HS-27A (cell line): ENCODE measurements at regions not wholly inside any gene's neighbourhood (a gene's known extent, or its start where the extent isn't known, plus 50 kb on each side); places are given as distances from the start of the nearest gene placed in this dataset.

Experiments
- DNase-seq: peaks from one replicate; pipeline ENCODE4 v3.0.0-alpha.2; 2012; ENCODE audit warnings: low read depth, missing footprints

- no peak for DNase-seq
These were observed 191.7 kb upstream of the TCF21 start for GRCh38 chr6:133697185-133697584.

GRCh38 chr6:133697666-133698065 lies 191.2 kb upstream of the TCF21 start:
- DNase-seq, result no peak

- no peak for DNase-seq
These were observed 190.6 kb upstream of the TCF21 start for GRCh38 chr6:133698272-133698671.

GRCh38 chr6:133699741-133700385 lies 189.1 kb upstream of the TCF21 start:
- DNase-seq, result no peak

GRCh38 chr6:133701633-133702331 lies 187.1 kb upstream of the TCF21 start:
- peak; percentile 41 for DNase-seq

DNA sequence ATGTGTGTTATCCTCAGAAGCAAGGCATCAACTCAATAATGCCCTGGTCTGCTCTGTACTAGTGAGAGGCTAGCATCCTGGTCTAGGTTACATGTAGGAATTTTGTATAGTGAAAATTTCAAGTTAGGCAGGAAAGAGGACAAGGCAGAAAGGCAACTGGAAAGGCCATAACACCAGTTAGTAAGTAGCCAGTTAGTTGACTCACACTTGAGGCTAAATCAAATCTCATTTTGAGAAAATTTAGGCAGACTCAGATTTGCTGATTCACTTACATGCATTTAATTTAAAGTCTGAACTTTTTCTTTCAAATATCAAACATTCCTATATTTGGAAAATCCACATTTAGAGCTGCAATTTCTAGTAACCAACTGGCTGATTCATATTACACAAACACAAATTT lies 184.5 kb upstream of the TCF21 start:
- no peak for DNase-seq

DNA sequence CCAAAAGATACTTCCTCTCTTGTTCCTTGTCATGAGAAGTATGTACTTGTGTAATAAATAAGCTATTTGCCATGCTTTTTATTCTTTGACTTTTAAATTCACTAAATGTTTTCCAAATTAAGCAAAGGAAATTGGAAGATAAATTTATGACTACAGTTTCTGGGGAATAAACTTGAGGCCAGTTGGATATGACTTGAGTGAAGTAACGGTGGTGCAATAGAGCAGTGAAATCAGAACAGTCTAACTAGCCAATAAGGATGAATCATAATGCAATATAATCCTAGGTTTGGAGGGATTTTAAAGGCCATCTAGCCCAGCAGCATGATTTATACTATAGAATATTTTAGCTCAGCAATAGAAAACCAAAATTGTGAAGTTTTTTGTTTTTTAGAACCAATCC lies 183.8 kb upstream of the TCF21 start:
- DNase-seq, result peak; percentile 69

GRCh38 chr6:133705731-133706130 lies 183.2 kb upstream of the TCF21 start:
- DNase-seq, result peak; percentile 88

GRCh38 chr6:133707456-133707855 lies 181.5 kb upstream of the TCF21 start:
- peak; percentile 77 for DNase-seq

GRCh38 chr6:133710826-133711225 lies 178.1 kb upstream of the TCF21 start:
- DNase-seq, result no peak

DNA sequence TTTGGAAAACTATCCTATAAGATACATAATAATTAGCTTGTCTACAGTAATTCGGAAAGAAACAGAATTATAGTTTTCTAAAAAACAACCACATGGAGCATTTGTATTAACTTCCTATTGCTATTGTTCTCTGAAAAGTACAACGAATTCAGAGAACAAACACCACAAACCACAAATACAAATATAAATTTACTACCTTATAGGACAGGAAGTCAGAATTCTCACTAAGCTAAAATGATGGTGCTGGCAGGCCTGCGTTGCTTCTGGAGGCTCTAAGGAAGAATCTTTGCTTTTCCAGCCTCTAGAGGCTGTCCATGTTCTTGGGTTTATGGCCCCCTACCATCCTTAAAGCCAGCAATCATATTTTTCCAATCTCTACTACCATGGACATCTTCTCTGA lies 173.6 kb upstream of the TCF21 start:
- DNase-seq, result no peak

DNA sequence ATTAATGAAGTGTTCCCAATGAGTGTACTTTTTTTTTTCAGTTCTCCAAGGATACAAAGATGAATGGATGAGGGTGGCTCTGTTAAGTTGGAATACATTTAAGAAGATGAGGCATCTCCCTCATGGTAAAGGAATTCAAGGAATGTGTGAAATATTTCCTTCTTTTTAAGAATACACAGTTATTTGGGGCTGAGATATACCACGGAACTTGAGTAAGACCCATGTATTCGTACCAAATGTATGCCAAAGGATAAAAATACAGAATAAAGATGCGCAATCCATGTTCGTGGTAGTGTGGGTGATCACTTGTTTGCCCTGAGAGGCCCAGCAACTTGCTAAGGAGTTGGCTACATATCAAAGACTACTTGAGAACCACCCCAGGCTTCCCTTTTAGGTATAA lies 164.2 kb upstream of the TCF21 start:
- peak; percentile 92 for DNase-seq

- DNase-seq, result no peak
These were observed 162.7 kb upstream of the TCF21 start for GRCh38 chr6:133726188-133726587.

DNA sequence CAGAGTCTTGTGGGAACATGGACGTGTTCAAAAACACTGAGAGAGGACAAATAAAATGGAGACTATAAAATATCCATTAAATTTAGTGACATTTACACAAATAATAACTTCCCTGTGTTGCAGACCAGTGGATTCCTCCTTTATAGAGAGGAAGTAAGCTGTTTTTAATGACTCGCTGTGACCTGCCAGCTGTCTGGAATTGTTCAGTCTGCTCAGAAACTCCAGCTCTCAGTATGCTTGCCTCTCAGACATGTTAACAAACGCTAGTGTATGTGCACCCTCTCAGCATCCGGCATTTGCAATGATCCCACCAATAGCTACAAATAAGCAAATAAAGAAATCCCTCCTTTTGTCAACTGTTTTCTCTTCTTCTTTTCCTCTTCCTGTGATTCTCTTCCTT lies 158.0 kb upstream of the TCF21 start:
- no peak for DNase-seq

DNA sequence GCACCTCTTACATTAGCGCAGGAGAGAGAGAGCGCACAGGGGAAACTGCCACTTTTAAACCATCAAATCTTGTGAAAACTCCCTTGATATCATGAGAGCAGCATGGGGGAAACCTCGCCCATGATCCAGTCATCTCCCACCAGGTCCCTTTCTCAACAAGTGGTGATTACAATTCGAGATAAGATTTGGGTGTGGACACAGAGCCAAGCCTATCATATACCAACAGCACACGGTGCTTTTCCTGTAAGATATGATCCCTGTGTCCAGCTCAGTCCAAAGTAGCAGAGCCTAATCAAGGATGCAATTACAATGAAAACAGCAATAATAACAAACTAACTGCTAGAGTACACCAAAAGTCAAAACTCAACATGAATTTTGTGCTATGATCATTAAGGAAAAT lies 148.7 kb upstream of the TCF21 start:
- no peak for DNase-seq

GRCh38 chr6:133740816-133741215 lies 148.1 kb upstream of the TCF21 start:
- no peak for DNase-seq

DNA sequence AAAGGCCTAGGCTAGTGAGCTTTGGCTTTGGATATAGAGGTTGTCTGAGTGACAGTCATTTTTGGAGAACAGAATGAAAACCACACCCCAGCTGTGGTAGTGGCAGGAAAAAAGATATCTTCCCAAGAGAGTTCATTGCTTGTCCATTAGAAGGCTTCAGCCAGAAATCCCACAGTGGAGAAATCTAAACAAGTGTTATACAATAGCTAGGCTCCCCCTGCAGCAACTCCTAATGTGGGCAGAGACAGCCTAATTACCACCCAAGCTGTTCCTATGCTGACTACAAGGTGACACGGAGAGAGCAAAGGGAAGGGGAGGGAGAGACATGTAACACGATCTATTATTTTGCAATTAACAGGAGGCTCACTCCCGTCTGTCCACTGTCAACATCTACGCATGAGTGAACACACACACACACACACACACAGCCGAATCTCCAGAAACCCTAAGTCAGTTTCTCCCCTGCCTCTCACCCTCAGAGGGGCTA lies 147.5 kb upstream of the TCF21 start:
- no peak for DNase-seq

DNA sequence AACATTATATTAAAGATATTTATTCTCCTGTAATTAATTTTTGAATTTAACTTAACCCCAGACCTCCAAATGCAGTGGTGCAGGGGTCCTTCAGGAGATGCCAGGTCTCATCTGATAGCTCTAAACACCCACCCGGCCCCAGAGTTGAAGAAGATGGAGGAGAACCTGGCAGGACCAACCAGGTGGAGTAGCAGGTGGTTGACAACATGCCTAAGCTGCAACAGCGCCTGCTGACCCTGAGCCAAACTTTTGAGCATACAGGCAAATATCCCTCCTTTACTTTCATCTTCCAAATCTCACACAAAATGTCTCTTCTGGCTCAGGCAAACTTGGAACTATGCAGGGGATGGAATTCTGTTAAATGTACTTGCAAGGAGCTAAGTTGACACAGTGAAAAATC lies 145.3 kb upstream of the TCF21 start:
- DNase-seq, result no peak

DNA sequence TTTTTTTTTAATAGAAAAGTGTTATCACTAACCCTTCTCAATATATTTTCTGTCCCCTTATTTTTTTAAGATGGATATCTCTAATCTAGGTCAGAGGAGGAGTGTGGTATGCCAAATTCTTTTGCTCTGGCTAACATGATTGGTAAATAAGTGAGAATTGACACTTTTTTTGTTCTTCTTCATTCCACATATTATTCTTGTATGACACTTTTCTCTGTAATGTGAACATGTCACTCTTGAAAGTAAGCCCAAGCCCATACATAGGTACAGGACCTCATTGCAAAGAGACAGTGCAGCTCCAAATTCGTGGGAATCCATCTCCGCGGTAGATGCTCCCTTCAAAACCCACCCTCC lies 142.5 kb upstream of the TCF21 start:
- DNase-seq, result no peak

GRCh38 chr6:133748628-133749027 lies 140.3 kb upstream of the TCF21 start:
- DNase-seq, result no peak

DNA sequence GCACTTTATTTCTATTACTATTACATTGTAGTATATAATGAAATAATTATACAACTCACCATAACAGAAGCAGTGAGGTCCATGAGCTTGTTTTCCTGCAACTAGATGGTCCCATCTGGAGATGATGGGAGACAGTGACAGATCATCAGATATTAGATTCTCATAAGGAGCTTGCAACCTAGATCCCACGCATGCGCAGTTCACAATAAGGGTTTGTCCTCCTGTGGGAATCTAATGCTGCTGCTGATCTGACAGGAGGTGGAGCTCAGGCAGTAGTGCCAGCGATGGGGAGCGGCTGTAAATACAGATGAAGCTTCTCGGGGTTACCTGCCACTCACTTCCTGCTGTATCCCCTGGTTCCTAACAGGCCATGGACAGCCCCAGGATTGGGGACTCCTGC lies 139.5 kb upstream of the TCF21 start:
- no peak for DNase-seq

GRCh38 chr6:133752129-133752528 lies 136.8 kb upstream of the TCF21 start:
- no peak for DNase-seq

- no peak for DNase-seq
These were observed 135.2 kb upstream of the TCF21 start for GRCh38 chr6:133753756-133754155.

DNA sequence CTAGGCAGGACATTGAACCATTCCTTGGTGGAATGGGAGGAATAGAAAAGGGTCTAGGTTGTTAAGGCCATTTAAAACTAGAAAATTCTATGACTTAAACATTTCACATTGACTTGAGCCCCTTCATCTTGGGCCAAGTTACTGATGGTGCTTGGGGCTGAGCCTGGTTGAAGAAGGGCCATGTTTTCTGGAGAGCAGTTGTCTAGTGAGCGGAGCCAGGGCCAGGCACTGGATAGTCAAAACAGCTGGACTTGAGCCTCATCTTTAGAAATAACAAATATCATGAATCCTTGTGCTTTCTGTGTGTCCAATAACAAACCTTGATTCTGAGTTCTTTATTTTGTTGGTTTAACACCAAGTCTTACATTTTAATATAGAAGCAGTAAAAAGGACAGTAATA lies 134.6 kb upstream of the TCF21 start:
- no peak for DNase-seq
